GM19238 (cell line): ENCODE measurements at regions not wholly inside any gene's neighbourhood (a gene's known extent, or its start where the extent isn't known, plus 50 kb on each side); places are given as distances from the start of the nearest gene placed in this dataset.

ENCODE experiments used
- DNase-seq: peaks from one replicate; pipeline ENCODE4 v3.0.0; 2011; ENCODE audit warnings: low spot score; ENCODE audit not compliant: insufficient read length

- DNase-seq: no peak
These were observed 136.9 kb downstream of the SLC38A1 start for GRCh38 chr12:46131732-46132469.

GRCh38 chr12:46127656-46128055, 137.3 kb upstream of the SCAF11 start:
- DNase-seq: no peak

GRCh38 chr12:46126050-46126727, 135.8 kb upstream of the SCAF11 start:
- no peak for DNase-seq

GRCh38 chr12:46124848-46125619, 134.7 kb upstream of the SCAF11 start:
- peak; percentile 11 for DNase-seq

- DNase-seq: no peak
These were observed 133.9 kb upstream of the SCAF11 start for GRCh38 chr12:46124132-46124847.

- DNase-seq: no peak
These were observed 122.0 kb upstream of the SCAF11 start for GRCh38 chr12:46112364-46112763.

GRCh38 chr12:46111715-46112114, 121.3 kb upstream of the SCAF11 start:
- no peak for DNase-seq

- no peak for DNase-seq
These were observed 120.7 kb upstream of the SCAF11 start for GRCh38 chr12:46110928-46111699.

- no peak for DNase-seq
These were observed 119.8 kb upstream of the SCAF11 start for GRCh38 chr12:46110223-46110611.

- DNase-seq: no peak
These were observed 119.2 kb upstream of the SCAF11 start for GRCh38 chr12:46109343-46110222.

- peak; percentile 19 for DNase-seq
These were observed 118.3 kb upstream of the SCAF11 start for GRCh38 chr12:46108721-46109120.

- DNase-seq: no peak
These were observed 117.2 kb upstream of the SCAF11 start for GRCh38 chr12:46107591-46107990.

GRCh38 chr12:46105735-46106134, 115.4 kb upstream of the SCAF11 start:
- DNase-seq: no peak

- DNase-seq: no peak
These were observed 113.4 kb upstream of the SCAF11 start for GRCh38 chr12:46103559-46104383.

- DNase-seq: no peak
These were observed 111.1 kb upstream of the SCAF11 start for GRCh38 chr12:46101485-46101869.

GRCh38 chr12:46100551-46101484, 110.4 kb upstream of the SCAF11 start:
- DNase-seq: no peak

GRCh38 chr12:46089414-46090162, 99.2 kb upstream of the SCAF11 start:
- DNase-seq: no peak
